GM19023 (cell line): ENCODE measurements at regions not wholly inside any gene's neighbourhood (a gene's known extent, or its start where the extent isn't known, plus 50 kb on each side); places are given as distances from the start of the nearest gene placed in this dataset.
"Not testable (repeated sequence)": the region's sequence is repeated elsewhere in the genome, so short reads cannot be mapped to it uniquely, and the experiment has no call there.

Experiments used
- ATAC-seq: cut with Tn5 transposase; IDR thresholded peaks from one replicate; pipeline ENCODE4 v1.9.1; 2021; ENCODE audit warnings: mild to moderate bottlenecking, moderate library complexity; ENCODE audit not compliant: unreplicated experiment

DNA sequence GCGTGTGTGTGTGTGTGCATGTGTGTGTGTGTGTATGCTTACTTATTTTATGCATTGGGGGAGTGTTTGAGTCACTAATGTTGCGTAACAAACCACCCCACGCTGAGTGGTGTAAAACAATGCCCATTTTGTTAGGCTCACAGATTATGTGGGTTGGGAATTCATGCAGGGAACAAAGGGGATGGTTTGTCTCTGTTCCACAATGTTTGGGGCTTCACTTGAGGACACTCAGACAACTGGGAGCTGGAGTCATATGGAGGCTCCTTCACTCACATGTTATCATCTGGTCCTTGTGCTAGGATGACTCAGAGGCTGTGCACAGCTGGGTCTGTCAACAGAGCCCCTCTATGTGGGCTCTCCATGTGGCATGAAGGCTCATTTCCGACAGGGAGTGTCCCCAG lies 51.3 kb upstream of the LARGE1 start:
- ATAC-seq = no peak

DNA sequence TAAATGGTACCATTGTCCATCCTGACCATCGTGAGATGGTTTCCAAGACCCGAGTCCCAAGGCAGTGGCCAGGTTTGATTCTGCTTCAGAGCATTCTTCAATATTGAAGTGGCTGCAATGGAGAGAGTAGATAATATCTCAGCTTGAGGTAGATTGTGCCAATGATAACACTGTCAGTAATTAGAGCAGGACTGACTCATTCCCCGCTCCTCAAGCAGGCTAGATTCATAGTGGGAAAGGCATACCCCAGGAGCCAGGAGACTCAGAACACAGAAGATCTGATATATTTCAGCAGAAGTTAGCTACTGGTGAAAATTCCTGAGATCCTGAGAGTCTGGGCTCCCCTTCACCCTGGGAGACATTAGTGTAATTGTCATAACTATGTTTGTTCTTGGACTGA lies 55.6 kb upstream of the LARGE1 start:
- ATAC-seq = no peak

DNA sequence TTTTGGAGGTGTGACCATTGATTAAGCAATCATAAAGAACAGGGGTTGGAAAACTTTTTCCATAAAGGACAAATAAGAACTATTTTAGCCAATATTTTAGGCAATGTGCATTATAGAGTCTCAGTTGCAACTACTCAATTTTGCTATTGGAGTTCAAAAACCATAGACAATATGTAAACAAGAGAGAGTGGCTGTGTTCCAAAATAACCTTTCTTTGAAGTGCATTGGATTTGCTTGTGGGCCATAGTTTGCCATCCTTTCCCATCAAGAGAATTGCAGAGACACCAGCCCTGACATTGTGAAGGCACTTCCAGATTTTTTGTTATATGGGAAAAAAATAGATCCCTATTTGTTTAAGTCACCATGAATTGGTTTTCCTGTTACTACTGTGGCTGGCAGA lies 63.3 kb upstream of the LARGE1 start:
- no peak for ATAC-seq

DNA sequence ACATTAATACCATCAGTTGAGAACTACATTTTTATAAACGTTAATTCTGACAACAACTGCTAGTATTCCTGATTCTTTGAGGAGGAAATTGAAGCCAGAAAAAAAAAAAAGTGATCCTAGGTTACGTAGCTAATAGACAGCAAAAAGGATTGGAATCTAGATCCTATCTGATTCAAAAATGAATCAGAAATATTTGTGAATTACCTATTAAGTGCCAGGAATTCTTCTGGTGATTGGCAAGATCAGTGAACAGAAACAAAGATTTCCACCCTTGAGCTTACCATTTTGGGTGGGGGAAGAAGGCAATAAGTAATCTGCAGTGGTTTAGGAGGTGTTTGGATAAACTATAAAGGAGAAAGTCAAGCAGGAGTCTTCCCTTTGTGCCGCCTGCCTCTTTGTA lies 63.9 kb upstream of the LARGE1 start:
- no peak for ATAC-seq

DNA sequence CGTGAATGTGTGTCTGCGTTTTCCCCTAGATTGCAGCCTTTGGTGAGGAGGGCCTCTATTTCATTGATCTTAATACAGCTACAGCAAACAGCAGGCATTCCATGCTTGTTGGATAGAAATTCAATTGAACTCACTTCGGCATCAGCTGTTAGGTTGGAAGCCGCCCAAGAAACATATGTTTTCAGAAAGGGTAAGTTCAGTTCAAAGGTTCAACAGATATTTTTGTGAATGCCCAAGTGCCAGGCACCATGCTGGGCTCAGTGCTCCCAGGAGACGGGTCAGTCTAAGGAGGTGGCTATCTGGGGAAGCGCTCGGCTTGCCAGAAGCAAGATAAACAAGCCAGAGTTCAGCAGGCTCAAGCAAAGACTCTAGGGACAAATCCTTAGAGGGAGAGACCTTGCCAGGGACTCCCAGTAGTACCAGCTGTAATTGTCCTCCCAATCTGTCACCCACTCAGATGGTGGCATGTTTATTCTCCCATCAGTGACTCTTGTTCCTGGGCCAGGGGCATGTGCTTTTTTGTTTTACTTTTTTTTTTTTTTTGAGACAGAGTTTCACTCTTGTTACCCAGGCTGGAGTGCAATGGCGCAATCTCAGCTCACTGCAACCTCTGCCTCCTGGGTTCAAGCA lies 64.5 kb upstream of the LARGE1 start:
- ATAC-seq = no peak

DNA sequence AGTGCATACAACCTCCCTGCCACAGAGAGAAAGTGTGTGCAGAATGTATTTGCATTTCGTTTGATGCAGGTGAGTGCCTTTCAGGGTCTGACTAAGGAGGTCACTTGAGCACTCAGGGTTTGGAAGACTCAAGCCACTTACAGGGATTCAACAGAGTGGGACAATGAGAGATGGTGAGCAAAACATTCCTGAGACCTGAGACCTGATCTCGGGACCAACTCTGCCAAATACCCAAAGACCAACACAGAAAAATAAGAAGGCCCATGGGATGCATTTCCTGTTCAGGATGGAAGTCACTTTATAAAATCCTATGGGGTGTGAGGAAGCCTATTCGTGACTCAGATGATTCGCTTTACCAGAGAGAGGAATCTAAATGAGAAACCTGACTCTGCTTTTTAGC lies 65.2 kb upstream of the LARGE1 start:
- no peak for ATAC-seq

DNA sequence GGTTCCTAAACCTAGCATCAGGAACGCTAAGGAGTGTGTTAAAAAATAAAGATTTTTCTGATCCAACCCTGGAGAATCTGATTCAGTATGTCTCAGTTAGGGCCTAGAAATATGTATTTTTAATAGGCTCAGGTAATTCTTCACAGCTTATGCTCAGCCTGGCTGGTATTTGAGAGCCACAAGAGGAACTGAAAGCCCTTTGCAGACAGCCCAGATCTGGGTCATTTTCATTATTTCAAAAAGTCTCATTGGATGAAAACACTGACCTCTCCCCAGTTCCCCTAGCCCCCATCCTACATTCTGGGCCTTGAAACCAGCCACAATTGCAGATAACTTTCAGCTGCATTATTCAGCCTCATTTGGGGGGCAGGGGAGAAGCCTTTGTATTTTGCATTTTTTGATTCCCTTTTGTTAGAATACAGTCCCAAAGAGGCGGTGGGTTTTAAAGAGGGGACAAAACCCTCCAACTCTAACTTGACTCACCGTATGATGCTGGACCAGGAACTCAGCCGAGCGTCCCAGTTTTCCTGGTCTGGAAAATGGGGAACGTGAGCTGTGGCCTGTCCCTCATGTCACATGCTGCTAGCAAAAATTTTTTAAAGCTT lies 66.0 kb upstream of the LARGE1 start:
- no peak for ATAC-seq

DNA sequence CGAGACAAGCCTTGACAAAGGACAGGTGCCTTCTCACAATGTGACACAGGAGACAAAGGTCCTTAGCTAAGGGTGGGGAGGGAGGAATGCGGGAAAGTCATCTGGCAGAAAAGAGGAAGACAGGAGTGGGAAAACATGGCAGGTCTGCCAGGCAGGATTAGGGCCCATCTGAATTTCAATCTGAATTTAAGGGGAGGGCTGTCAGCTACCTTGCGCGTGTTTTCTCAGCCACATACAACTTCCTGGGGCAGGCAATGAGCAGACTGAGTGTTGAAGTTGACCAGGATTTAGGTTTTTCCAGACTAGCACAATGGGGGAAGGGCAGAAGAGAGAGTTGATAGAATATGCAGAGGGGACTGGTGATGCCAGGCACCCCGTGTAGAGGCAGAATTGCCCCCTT lies 66.7 kb upstream of the LARGE1 start:
- ATAC-seq = no peak

DNA sequence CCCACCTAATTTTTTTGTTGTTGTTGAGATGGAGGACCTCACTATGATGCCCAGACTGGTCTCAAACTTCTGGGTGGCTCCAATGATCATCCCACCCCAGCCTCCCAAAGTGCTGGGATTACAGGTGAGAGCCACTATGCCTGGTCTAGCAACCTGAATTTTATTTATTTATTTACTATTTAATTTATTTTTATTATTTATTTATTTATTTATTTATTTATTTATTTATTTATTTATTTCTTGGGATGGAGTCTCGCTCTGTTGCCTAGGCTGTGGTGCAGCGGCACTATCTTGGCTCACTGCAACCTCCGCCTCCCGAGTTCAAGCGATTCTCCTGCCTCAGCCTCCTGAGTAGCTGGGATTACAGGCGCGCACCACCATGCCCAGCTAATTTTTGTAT lies 69.0 kb upstream of the LARGE1 start:
- not testable (repeated sequence) for ATAC-seq

DNA sequence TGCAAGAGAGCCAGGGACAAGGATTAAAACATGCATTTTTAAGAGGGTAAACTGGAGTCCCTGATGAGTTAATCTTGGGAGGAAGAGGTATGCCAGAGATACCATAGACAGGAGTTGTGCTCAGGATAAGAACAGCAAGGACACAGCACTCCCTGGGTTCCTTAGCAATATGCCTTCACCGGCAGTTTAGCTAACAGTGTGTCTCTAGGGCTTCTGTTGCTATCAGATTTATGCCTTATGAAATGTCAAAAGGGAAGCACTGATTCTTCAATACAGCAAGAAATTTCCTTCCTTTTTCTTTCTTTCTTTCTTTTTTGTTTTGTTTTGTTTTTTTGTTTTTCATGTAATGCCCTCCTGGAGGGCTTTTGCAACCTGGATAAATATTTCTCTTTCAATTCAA lies 71.3 kb upstream of the LARGE1 start:
- ATAC-seq = no peak

DNA sequence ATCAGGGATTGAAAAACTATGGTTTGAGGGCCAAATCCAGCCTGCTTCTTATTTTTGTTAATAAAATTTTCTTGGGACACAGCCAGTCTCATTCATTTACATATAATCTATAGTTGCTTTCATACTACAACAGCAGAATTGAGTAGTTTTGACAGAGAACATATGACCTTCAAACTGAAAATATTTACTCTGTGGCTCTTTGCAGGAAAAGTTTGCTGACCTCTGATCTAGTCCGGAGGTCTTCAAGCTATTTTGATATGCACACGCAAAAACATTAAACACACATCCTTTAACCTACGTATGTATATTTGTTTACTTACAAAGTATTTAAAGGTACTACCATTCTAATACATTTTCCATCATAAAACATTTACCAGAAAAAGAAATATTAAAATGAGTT lies 76.5 kb upstream of the LARGE1 start:
- no peak for ATAC-seq

DNA sequence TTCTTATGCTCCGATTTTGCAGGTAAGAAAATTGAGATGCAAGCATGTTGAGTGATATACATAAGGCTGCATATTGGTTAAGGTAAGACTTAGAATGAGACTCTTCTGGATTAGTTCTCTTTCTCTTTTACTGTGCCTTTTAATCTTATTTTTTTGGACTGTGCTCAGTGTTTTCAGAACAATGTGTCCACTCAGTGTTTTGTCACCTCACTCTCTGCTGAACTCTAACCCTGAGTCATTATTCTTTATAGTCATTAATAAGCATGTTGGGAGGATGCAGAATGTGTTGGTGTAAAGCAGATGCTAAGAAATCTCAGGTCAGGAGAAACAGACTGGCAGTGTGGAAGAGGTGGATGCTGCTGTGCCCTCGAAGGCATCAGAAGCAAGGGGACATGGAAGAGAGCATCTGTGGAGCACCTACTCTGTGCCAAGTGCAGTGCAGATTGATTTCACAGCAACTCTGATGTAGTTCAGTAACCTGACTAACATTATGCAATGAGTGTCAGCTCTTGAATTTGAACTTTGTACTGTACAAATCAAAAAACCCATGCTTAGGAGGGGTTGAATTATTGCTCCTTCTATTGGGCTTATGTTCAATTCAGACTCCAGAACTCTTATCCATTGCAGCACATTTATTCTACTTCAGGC lies 80.7 kb upstream of the LARGE1 start:
- no peak for ATAC-seq

DNA sequence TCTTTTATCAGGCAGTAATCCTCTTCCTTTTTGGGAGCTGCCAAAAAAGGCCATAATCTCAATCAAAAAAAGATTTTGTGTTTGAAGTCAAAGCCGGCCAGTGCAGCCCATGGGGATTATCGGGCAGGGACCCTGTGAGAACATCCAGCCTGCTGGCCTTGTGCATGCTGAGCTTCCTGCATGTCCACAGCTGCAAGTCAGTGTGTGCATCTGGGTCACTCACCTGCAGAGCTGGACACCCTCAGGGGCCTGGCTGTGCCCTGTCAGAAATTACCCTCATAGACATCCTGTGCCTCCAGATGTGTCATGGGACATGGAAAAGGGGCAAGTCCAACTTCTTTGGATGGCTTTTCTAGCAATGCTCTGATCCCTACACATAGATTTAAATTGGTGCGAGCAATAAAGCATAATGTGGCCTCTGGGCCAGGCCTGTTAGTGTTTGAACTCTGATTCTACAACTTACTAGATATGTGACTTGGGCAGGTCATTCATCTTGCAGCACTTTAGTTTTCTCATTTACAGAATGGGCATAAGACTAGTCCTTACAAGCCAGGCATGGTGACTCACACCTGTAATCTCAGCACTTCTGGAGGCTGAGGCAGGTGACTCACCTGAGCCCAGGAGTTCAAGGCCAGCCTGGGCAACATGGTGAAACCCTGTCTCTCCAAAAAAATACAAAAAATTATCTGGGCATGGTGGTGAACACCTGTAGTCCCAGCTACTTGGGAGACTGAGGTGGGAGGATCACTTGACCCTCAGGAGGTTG lies 81.6 kb upstream of the LARGE1 start:
- no peak for ATAC-seq

DNA sequence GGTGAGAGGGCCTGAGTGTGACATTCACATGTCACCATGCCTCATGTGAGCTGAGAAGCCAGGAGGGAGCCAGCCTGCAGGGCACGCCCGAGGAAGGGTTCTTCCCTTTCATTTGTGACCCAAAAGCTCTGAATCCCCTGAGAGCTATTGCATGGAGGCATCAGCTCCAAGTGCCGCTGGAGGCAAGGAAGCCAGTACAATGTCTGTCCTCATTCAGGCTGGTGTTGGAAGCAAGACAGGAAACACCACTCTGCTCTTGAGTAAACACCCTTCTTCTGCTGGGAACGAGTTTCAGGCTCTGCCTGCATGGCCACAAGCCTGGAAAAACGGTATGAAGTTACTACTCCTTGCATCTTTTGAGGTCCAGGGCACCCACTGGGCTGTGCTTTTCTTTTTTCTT lies 83.8 kb upstream of the LARGE1 start:
- no peak for ATAC-seq

DNA sequence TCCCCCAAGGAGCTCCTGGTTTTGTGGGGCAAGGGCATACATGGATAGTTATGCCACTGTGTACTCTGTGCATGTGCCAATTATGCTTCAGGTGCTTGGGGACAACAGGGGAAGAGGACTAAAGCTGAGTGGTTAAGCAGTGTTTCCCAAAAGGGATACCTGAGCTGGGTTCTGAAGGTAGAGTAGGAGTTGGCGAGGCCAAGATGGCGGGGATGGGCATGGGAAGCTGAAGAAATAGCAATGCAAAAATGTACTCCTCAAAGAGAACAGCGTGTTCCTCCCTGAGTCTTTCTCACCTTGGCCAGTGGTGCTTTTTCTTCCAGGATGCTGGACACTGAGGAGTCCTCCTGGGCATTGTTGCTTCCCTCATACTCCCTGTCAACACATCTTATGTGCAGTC lies 90.0 kb upstream of the LARGE1 start:
- no peak for ATAC-seq

DNA sequence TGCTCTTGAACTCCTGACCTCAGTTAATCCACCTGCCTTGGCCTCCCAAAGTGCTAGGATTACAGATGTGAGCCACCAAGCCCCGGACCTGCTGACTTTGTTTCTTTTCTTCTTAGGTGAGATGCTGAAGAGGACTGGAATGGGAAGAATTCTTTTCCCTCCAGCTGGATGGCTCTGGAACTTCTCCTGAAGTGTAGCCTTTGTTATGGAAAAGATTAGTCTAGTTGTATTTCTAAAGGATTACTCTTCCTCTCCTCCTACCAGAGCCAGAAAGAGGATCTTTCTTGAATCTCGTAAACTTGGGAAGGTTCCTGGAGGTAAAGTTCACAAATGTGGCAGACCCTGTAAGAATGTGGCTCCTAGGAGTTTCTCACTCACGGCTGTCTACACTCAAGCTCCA lies 95.4 kb upstream of the LARGE1 start:
- ATAC-seq = no peak

DNA sequence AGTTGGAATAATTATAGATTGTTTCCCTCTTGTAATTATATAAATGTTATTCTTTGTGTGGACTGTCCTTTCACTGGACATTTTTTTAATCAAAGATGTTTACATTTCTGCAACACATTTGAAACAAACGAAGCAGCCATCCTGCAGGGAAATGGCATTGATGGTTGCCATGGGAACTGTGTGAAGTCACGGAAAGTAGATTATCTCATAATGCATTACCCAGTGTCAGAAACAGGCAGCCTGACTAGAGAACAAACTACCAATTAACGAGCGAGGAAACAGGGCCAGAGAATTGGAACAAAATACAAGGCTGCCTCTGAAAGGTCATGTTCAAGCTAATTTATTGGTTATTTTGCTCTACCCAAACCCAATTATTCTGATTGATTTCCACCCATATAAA lies 96.9 kb upstream of the LARGE1 start:
- no peak for ATAC-seq

DNA sequence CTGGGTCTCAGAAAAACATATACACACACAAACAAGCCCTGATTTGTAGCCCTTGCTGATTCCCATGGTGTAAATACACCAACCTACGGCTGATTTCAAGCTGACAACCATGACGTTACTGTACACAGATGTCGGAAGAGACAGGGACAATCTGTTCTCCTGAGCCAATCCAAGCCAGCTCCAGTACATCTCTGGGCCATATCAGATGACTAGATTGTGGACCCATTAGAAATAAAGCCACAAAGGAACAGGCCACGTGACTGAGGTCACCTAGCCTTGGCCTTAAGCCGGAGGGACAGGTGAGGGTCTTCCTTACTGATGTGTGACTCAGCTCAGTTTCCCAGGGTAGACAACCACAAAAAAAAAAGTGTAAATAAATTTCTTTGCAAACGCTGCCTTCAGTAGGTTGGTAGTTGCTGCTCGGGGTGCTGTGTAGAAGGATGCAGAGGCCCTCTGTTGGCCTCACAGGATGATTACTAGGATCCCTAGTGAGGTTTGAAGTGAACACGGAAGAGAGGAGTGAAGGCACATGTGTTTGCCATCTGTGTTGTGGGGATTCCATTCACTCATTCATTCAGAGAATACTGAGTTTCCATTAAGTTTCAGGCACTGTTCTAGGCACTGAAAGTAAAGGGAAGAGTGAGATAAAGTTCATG lies 99.0 kb upstream of the LARGE1 start:
- ATAC-seq = no peak

DNA sequence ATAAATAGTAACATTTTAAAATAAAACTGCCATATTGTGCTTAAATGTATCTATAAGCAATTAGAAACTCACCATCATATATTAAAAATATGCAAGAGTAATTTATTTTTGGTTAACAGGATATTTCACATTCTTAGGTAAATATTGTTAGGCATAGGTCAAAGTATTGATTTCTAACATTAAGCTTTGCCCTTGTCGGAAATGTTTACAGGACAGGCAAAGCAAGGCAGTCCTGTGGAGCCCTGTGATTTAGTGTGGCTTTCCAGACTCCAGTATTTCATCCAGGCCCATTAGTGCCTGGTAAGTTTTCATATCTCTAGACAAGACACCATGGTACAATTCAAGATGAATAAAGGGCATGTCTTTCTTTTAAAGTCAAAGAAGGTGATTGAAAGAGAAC lies 114.9 kb upstream of the LARGE1 start:
- ATAC-seq = no peak

DNA sequence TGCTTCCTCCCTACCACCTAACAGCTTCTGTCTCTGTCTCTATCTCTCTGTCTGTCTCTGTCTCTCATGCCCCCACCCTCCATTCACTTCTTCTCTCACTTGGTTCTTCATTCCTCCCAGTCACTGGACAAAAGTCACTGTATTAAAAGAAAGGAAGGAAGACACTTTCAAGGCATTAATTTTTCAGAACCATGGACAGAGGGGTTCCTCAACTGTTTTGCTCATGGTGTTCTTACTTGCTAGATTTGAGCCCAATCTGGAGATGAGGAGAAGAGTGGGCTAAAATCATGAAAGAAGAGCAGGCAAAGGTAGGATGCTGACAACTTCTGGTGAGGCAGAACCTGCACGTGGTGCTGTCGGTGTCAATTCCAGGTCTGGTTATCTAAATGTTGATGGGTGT lies 116.7 kb upstream of the LARGE1 start:
- ATAC-seq = no peak

DNA sequence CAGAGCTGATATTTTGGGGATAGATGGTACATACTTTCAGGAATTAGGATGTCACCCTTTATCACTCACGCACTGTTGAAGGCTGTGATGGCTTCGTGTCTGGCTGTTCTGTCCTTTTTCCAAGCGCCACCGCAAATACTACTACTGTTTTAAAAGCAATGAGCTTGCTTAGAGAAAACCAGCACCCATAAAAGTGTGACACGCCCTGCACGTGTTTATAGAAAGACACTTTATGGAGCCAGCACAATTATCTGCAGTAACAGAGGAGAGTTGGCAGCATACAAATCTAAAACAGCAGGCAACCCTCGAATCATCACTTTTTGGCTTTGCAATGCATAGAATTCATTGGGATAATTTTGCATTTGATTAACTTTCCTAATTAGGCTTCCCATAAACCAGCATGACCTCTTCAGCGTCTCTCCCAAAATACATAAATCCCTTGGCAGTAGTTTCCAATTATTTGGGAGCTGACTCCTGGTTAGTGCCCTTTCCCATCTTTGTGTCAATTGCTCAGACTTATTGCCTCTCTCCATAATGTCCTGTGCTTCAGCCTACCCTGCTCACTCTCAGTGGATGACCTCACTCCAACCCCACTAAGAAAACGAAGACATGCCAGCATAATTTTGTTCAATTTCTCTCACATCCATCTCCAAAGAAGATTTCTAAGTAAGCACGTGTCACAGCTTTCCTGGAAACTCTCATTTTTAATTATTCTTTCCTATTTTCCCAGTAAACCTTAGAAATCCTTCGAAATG lies 118.7 kb upstream of the LARGE1 start:
- ATAC-seq = no peak
